ENCODE measurements at regions not wholly inside any gene's neighbourhood (a gene's known extent, or its start where the extent isn't known, plus 50 kb on each side); places are given as distances from the start of the nearest gene placed in this dataset.

DNA sequence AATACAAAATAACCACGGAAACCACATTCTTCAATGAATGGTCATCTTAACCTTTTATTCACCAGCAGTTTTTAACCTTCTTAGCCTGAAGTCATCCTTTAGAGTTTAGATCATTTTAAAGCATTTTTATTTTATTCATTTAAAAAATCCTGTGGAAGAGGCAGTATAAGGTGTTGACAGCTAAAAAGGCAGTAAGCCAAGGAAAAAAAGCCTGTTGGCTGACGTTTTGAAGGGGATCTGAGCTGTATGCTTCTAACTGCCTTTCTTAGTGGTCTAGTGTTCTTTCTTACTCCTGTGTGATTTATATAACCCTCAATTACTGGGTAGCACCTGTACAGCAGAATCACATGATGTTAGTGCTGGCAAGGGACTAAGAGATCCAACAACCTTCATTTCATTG is 438.3 kb upstream of the SEL1L start:
- no peak for DNase-seq
- intact Hi-C loops (cut with DNase I): no loop called here
- H3K27ac ChIP-seq: no peak overlapping the region
- TF ChIP-seq POLR2AphosphoS5 (IDR thresholded peaks at IDR 0.05) (no peak), POLR2A (IDR thresholded peaks at IDR 0.05) (no peak), EP300 (IDR thresholded peaks at IDR 0.05) (no peak)
- TF ChIP-seq, protein P1, sequence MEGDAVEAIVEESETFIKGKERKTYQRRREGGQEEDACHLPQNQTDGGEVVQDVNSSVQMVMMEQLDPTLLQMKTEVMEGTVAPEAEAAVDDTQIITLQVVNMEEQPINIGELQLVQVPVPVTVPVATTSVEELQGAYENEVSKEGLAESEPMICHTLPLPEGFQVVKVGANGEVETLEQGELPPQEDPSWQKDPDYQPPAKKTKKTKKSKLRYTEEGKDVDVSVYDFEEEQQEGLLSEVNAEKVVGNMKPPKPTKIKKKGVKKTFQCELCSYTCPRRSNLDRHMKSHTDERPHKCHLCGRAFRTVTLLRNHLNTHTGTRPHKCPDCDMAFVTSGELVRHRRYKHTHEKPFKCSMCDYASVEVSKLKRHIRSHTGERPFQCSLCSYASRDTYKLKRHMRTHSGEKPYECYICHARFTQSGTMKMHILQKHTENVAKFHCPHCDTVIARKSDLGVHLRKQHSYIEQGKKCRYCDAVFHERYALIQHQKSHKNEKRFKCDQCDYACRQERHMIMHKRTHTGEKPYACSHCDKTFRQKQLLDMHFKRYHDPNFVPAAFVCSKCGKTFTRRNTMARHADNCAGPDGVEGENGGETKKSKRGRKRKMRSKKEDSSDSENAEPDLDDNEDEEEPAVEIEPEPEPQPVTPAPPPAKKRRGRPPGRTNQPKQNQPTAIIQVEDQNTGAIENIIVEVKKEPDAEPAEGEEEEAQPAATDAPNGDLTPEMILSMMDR (IDR thresholded peaks at IDR 0.05): no peak
- H3K9me3 ChIP-seq: peaks cover 0 to 14% (median 0%) of the 10 kb centered on the region in 4 donors
- H3K4me3 ChIP-seq: no peak overlapping the region
- H3K27me3 ChIP-seq: no peaks in the 10 kb centered on the region
- WGBS, 2 donors: 42 to 51% methylated on average over 2 of the region's 2 CpGs
- H3K4me1 ChIP-seq: no peaks in the 10 kb centered on the region
- no peaks in the 10 kb centered on the region for H3K36me3 ChIP-seq

DNA sequence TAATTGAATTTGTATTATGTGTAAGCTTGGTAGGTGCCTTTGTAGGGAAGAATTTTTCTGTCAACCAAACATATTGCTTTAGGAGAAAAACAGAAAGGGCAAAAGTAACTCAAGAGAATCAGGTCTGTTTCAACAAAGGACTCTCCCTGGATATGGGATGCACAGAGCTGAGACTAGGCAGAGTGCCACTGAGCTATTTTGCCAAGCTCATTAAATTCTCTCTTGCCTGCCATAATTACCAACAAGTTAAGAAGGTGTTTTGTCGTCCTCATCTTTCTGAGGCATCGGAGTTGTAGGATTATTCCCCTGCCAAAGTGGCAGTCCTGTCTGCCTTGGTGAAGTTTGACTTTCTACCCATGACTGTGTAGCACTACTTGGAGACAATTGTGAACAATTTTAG is 438.9 kb upstream of the SEL1L start:
- Histone ChIP-seq H3K27me3 (no peaks in the 10 kb centered on the region), H3K4me3 (no peak overlapping the region), H3K9me3 (peaks cover 0 to 14% (median 0%) of the 10 kb centered on the region in 4 donors), H3K27ac (no peak overlapping the region), H3K36me3 (no peaks in the 10 kb centered on the region), H3K4me1 (no peaks in the 10 kb centered on the region)
- DNase-seq: no peak
- WGBS, 2 donors: 81 to 89% methylated on average over 2 of the region's 2 CpGs
- TF ChIP-seq, protein P1 (IDR thresholded peaks at IDR 0.05): no peak
- TF ChIP-seq POLR2A (IDR thresholded peaks at IDR 0.05) (no peak), EP300 (IDR thresholded peaks at IDR 0.05) (no peak), POLR2AphosphoS5 (IDR thresholded peaks at IDR 0.05) (no peak)
- intact Hi-C loops (cut with DNase I): no loop called here

DNA sequence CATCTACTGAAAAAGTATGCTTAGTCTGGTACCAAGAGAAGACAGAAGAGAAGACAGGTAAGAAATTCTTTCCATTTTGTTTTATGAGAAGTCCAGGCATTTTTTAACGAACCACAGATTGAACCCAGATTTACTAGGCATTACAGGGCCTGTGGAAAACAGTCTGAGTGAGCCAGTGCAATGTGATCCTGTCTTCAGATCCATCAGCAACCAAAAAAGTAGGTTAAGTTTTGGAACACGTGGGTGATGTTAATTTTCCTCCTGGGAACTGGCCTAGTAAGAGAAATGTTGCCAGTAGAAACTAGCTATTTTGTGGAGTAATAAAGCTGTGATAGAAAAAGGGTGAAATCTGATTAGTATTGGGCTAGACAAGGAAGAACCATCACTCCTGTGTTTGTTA is 440.9 kb upstream of the SEL1L start:
- WGBS, 2 donors: 44 to 71% methylated on average over 2 of the region's 2 CpGs
- H3K4me1 ChIP-seq: no peaks in the 10 kb centered on the region
- intact Hi-C loops (cut with DNase I): no loop called here
- no peaks in the 10 kb centered on the region for H3K36me3 ChIP-seq
- H3K27me3 ChIP-seq: no peaks in the 10 kb centered on the region
- TF ChIP-seq, protein P1 (IDR thresholded peaks at IDR 0.05): no peak
- TF ChIP-seq POLR2A (IDR thresholded peaks at IDR 0.05): no peak
- no peak overlapping the region for H3K27ac ChIP-seq
- peaks cover 0 to 2% (median 0%) of the 10 kb centered on the region in 4 donors for H3K9me3 ChIP-seq
- DNase-seq: no peak
- no peak overlapping the region for H3K4me3 ChIP-seq

DNA sequence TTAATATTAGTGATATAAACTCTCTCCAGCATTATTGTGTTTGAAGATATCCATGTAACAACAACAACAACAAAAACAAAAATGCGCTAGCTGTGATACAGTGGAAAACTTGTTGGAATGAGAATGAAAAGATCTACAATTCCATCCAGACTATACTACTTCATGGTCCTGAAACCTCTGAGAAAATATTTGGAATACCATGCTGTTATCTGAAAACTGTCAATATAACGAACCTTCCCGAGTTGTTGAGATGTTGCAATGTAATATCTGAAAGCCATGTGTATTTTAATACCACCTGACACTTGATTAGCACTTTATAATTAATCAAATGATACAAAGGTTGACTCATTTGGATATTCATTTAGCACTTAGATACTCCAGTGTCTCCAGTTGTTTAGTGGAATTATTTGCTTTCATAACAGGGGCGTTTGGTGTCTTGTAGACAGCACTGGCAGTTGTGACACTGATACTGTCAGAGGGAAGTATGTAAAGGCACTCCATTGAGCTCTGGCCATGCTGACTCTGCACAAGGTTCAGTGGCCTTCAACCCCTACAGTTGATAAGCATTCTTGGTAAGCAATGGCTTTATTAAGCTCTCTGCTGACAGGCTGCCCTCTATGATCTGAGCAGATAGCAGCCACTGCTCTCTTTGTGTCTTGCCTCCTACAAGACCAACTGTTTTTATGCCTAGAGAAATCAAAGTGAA is 447.1 kb upstream of the SEL1L start:
- Histone ChIP-seq H3K4me3 (no peak overlapping the region), H3K27ac (no peak overlapping the region), H3K27me3 (no peaks in the 10 kb centered on the region), H3K36me3 (no peaks in the 10 kb centered on the region), H3K9me3 (no peaks in the 10 kb centered on the region), H3K4me1 (no peaks in the 10 kb centered on the region)
- no peak for DNase-seq
- WGBS, 2 donors: 53 to 77% methylated on average over 4 of the region's 4 CpGs
- TF ChIP-seq EP300 (IDR thresholded peaks at IDR 0.05) (no peak), POLR2AphosphoS5 (IDR thresholded peaks at IDR 0.05) (no peak), POLR2A (IDR thresholded peaks at IDR 0.05) (no peak)
- TF ChIP-seq, protein P1 (IDR thresholded peaks at IDR 0.05): no peak
- intact Hi-C loops (cut with DNase I): no loop called here

DNA sequence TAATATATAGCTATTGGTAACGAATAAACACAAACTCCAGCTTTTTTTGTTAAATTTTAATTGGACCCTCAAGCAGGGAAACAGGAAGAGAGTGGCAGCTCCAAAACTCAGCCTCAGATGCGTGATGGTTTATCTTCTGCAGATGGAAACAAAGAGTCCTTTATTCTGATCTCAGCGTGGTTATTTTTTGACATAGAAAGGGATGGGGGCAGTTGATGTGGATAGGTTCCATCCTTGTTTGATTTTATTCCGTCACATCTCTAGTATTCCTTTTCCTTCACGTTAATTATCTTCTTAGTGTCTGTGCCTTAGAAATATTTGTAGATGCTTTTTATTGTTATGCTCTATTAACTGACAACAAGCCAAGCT is 447.6 kb upstream of the SEL1L start:
- WGBS, 2 donors: 54 to 72% methylated on average over 5 of the region's 5 CpGs
- Histone ChIP-seq H3K27ac (no peak overlapping the region), H3K4me1 (no peaks in the 10 kb centered on the region), H3K9me3 (no peaks in the 10 kb centered on the region), H3K27me3 (no peaks in the 10 kb centered on the region), H3K4me3 (no peak overlapping the region), H3K36me3 (no peaks in the 10 kb centered on the region)
- intact Hi-C loops (cut with DNase I): no loop called here
- TF ChIP-seq POLR2A (IDR thresholded peaks at IDR 0.05) (no peak), EP300 (IDR thresholded peaks at IDR 0.05) (no peak)
- TF ChIP-seq, protein P1 (IDR thresholded peaks at IDR 0.05): no peak
- no peak for DNase-seq

Data from sigmoid colon (tissue), 6 donors.